Adipose tissue (tissue), 3 donors: ENCODE measurements at regions not wholly inside any gene's neighbourhood (a gene's known extent, or its start where the extent isn't known, plus 50 kb on each side); places are given as distances from the start of the nearest gene placed in this dataset.

Experiments used
- H3K27ac ChIP-seq: one replicate; pipeline ENCODE4 v1.5.1; 2013; ENCODE audit warnings: low read depth, low read length
- WGBS, 3 donors: extraction: QIAGEN DNeasy Blood & Tissue Kit; methylation state at CpG; one replicate each; pipeline ENCODE4 v1.1.7; 2013; 5-methylcytosine and 5-hydroxymethylcytosine counted together
- donor health status: healthy with polysubstance abuse.
- donor health status: Bipolar disorder and iron deficiency.
- donor health status: healthy.

DNA sequence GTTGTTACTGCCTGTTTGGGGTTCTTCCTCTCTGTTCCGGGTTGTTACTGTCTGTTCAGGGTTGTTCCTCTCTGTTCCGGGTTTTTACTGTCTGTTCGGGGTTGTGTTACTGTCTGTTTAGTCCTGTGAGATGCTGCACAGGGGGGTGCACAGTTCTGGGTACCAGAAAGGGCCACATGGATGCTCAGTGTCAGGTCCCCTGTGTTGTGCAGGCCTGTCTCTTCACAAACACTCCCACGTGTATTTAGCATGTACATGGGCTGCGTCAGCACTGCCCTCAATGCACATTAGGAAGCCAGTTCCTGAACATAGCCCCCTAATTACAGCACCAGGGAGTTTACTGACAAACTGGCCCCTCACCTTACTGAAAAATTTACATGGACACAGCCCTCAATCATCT lies 118.5 kb downstream of the DLL1 start:
- WGBS, 3 donors: 75 to 77% (median 75%) methylated on average over 5 of the region's 5 CpGs
- no peak overlapping the region for H3K27ac ChIP-seq

GRCh38 chr6:170167657-170168159 lies 123.2 kb downstream of the DLL1 start:
- H3K27ac ChIP-seq: no peak overlapping the region
- WGBS, 3 donors: 67 to 82% (median 69%) methylated on average over 19 of the region's 19 CpGs

DNA sequence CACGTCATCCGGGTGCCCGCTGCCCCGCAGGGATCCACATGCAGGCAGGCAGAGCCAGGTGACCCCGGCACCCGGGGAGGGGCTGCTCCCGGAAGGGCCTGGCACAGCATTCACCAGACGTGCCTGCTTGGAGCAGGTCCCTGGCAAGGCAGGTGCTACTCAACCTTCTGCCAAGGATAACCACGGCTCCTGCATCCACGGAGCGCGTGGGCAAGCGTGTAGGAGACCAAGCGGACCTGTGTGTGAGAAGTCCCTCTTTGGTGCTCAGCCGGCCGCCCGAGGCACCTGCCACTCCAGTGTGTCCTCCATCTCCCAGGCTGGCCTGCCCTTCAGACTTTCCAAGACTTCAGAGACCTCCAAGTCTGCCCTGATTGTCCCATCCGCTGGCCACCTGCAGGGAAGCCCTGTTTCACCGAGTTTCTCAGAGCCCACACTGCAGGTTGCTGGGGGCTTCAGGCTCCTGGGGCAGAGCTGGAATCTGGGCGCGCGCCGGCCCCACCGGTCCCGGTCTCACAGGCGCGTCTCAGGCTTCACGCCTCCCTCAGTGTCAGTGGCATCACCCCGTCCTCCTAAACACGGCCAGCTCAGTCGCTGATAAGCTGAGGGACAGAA lies 124.3 kb downstream of the DLL1 start:
- H3K27ac ChIP-seq: no peak overlapping the region
- WGBS, 3 donors: 79% methylated on average over 31 of the region's 31 CpGs

DNA sequence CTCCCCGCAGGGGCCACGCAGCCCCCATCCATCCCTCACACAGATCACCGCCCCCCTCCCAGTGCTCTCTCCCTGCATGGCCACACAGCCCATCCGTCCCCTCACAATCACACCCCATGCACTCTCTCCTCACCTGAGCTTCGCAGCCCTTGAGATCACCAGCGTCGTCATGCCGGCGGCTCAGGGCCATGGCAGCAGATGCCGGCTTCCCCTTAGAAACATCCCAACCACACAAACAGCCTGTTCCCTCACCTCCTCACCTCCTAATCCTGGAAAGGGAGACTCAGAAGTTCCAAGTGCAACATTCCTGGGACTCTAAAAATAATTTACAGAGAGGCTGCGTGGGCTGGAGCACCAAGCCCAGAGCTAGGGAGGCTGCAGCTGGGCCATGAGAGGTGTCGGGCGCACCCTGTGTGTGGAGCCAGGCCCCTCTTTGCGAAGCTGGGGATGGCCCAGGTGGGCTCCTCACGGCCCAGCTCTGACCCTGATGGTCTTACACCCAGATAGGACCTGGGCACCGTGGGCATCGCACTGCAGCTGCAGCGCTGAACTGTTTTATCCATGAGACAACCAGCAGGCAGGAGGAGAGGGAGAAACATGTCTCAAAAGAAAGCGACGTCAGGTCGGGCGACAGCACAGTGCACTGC lies 125.3 kb downstream of the DLL1 start:
- no peak overlapping the region for H3K27ac ChIP-seq

GRCh38 chr6:170165085-170165470 lies 125.8 kb downstream of the DLL1 start:
- no peak overlapping the region for H3K27ac ChIP-seq
- WGBS, 3 donors: 40 to 69% (median 41%) methylated on average over 11 of the region's 11 CpGs

More for the DNA sequence above, 125.3 kb downstream of the DLL1 start:
- 69 to 76% (median 71%) methylated on average over 22 of the region's 22 CpGs for WGBS, 3 donors

GRCh38 chr6:170164271-170164900 lies 126.5 kb downstream of the DLL1 start:
- no peak overlapping the region for H3K27ac ChIP-seq
- 77 to 85% (median 79%) methylated on average over 21 of the region's 21 CpGs for WGBS, 3 donors

DNA sequence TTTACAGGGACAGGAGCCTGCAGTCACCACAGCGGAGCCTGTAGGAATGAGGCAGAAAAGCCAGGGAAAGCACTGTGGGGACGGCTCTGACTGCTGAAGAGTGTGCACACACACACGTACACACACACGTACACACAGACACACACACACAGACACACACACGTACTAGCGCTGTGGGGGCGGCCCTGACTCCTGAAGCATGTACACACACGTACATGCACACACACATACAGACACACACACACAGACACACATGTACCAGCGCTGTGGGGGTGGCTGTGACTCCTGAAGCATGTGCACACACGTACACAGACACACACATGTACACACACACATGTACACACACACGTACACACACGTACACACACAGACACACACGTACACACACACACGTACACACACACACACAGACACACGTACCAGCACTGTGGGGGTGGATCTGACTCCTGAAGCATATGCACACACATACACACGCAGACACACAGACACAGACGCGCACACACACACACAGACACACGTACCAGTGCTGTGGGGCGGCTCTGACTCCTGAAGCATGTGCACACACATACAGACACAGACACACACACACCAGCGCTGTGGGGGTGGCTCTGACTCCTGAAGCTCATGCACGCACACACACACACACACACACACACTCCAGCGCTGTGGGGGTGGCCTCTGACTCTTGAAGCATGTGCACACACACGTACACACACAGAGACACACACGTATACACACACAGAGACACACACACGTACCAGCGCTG lies 127.3 kb downstream of the DLL1 start:
- H3K27ac ChIP-seq: no peak overlapping the region
- 85 to 94% (median 90%) methylated on average over 27 of the region's 27 CpGs for WGBS, 3 donors

- WGBS, 3 donors: 83 to 92% (median 83%) methylated on average over 19 of the region's 19 CpGs
- H3K27ac ChIP-seq: no peak overlapping the region
Observed at GRCh38 chr6:170162775-170163404, 128.0 kb downstream of the DLL1 start.

DNA sequence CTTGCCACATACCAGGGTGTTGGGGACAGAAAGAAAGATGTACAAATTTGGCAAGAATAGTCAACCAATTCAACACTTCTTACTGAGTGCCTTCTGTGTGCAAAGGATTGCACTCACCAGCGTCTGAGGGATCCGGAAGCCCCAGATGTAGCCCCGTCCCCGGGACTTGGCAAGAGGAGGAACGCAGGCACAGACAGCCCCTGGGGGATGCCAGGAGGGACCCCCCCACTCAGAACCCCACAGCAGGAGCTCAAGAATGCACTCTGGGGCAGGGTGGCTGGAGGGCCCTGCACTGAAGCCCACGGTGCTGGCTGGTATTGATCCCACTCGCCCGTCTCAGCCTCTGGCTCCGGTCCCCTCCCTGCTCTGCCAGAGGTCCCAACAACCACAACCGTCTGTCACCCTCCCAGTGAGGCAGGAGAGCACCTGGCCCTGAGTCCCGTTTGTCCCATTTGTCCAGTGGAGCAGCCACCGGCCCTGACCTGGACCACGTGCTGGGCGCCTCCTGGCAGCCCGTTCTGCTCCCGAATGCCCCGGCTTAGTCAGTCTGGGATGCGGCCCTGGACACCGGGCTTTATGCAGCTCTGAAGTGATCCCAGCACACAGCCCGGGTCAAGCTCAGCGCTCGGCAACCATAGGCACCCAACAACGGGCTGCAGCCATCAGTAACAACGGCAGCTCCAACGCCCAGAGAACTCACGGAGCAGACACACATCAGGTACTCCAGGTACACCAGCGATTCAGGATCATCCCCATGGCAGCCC lies 128.7 kb downstream of the DLL1 start:
- WGBS, 3 donors: 92 to 94% (median 92%) methylated on average over 27 of the region's 27 CpGs
- H3K27ac ChIP-seq: no peak overlapping the region

DNA sequence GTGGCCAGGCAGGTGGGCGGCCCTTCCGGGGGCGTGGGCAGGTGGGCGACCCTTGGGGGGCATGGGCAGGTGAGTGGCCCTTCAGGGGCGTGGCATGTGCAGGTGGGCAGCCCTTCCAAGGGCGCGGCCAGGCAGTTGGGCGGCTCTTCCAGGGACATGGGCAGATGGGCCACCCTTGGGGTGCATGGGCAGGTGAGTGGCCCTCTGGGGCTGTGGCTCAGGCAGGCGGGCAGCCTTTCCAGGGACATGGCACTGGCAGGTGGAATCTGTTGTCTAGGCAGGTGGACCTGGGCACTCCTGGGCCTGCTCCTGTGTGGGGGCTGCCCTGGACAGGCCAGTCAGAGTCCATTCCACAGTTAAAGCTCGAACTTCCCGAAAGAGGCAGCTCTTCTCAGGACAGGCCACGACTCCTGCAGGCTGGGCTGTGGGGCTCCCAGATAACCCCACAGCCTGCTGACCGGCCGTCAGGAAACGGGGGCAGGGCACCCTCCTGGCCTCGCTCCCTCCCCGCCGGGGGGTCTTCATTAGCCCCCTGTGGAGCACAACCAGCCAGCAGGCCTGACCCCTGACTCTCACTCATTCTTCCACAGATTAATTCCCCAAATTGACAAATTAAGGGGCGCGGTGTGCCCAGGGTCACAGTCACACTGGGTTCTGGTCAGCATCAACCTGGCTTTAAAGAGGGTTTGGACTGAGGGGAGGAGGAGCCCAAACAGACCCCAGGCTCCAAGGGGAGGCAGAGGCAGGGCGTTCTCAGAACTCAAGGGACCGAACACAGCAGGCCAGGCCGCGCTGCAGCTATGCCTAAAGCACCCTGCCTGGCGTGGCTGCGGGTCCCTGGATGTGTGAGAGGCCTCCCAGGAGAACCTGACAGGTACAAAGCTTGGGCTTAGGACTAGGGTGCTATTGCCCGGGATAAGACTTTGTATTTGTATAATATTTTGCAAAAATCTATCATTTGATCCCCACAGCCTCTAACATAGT lies 130.0 kb downstream of the DLL1 start:
- 82 to 91% (median 91%) methylated on average over 22 to 27 of the region's 27 CpGs for WGBS, 3 donors
- H3K27ac ChIP-seq: no peak overlapping the region

GRCh38 chr6:170160031-170160627 lies 130.7 kb downstream of the DLL1 start:
- 91 to 93% (median 91%) methylated on average over 30 to 40 of the region's 40 CpGs for WGBS, 3 donors
- no peak overlapping the region for H3K27ac ChIP-seq

GRCh38 chr6:170159022-170159965 lies 131.6 kb downstream of the DLL1 start:
- 84 to 88% (median 84%) methylated on average over 49 to 53 of the region's 53 CpGs for WGBS, 3 donors
- H3K27ac ChIP-seq: no peak overlapping the region

- no peak overlapping the region for H3K27ac ChIP-seq
- WGBS, 3 donors: 80 to 85% (median 81%) methylated on average over 29 of the region's 29 CpGs
Observed at GRCh38 chr6:170158296-170159021, 132.4 kb downstream of the DLL1 start.

DNA sequence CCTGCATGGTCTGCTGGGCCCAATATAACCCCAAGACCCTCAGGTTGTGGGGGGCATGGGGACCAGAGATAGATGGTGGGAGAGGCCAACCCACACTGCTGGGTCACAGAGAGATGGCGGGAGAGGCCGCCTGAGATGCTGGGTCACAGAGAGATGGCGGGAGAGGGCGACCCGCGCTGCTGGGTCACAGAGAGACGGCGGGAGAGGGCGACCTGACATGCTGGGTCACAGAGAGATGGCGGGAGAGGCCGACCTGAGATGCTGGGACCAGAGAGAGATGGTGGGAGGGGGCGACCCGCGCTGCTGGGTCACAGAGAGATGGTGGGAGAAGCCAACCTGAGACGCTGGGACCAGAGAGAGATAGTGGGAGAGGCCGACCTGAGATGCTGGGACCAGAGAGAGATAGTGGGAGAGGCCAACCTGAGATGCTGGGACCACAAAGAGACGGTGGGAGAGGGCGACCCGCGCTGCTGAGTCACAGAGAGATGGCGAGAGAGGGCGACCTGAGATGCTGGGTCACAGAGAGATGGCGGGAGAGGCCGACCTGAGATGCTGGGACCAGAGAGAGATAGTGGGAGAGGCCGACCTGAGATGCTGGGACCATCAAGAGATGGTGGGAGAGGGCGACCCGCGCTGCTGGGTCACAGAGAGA lies 133.2 kb downstream of the DLL1 start:
- H3K27ac ChIP-seq: no peak overlapping the region
- 84 to 92% (median 89%) methylated on average over 28 of the region's 28 CpGs for WGBS, 3 donors
